Right cardiac atrium (tissue), 5 donors: ENCODE measurements at regions not wholly inside any gene's neighbourhood (a gene's known extent, or its start where the extent isn't known, plus 50 kb on each side); places are given as distances from the start of the nearest gene placed in this dataset.
A peak's percentile ranks its signal among the peaks of the same experiment; 100 is the strongest.
"Not testable (repeated sequence)": the region's sequence is repeated elsewhere in the genome, so short reads cannot be mapped to it uniquely, and the experiment has no call there.

Source experiments
- ATAC-seq, 2 donors: fragments of 200-7000 bp; cut with Tn5 transposase; one replicate each; pipeline versions ENCODE4 v1.8.0 to v1.9.1; 2020; ENCODE audit warnings: moderate library complexity in 2 of 2, mild to moderate bottlenecking in 1 of 2
- DNase-seq, 3 donors: peaks; one replicate each; pipeline ENCODE4 v3.0.0-alpha.2; 2020
- H3K27ac ChIP-seq: one replicate; pipeline ENCODE4 v1.5.1; 2013; ENCODE audit warnings: mild to moderate bottlenecking, low read length, control low read depth, moderate library complexity
- H3K27me3 ChIP-seq: one replicate; pipeline ENCODE4 v1.6.1; 2013; ENCODE audit not compliant: control insufficient read depth, insufficient read depth
- H3K4me1 ChIP-seq: one replicate; pipeline ENCODE4 v1.6.1; 2013; ENCODE audit warnings: low read length; ENCODE audit not compliant: control insufficient read depth, insufficient read depth
- H3K4me3 ChIP-seq: one replicate; pipeline ENCODE4 v1.5.1; 2013; ENCODE audit warnings: low read length, control low read depth
- H3K9me3 ChIP-seq: one replicate; pipeline ENCODE4 v1.6.1; 2013; ENCODE audit warnings: low read length; ENCODE audit not compliant: control insufficient read depth
- WGBS: extraction: QIAGEN DNeasy Blood & Tissue Kit; methylation state at CpG from one replicate; pipeline ENCODE4 v1.1.7; 2013; 5-methylcytosine and 5-hydroxymethylcytosine counted together
- intact Hi-C, 4 donors: fragments of 100-400 bp; cut with DNase I; formaldehyde crosslinking; loops; one replicate each; pipeline versions ENCODE4 v1.11.0 to v1.14.0; 2022 to 2023
- donor health status: healthy with polysubstance abuse.
- donor health status: DM: no; HTN: yes; CAD: no.
- donor health status: DM: no; HTN: no; CAD: no.
- donor health status: DM: no; HTN: yes; CAD: no; lungs with severe emphysema.
- donor health status: DM: yes; HTN: yes; CAD: no.

- 53% methylated on average over 12 of the region's 12 CpGs for WGBS
- intact Hi-C loops, result no loop called here
Measured at GRCh38 chr2:234355021-234355720, 141.7 kb downstream of the ARL4C start.

GRCh38 chr2:234352270-234352669 lies 144.6 kb downstream of the ARL4C start:
- Histone ChIP-seq H3K4me3 (no peak overlapping the region), H3K27ac (no peak overlapping the region), H3K4me1 (peaks cover 1% of the 10 kb centered on the region), H3K27me3 (no peaks in the 10 kb centered on the region), H3K9me3 (no peaks in the 10 kb centered on the region)
- WGBS, result 92% methylated on average over 7 of the region's 7 CpGs
- intact Hi-C loops, result no loop called here
- ATAC-seq (no peak), DNase-seq (no peak)

More at GRCh38 chr2:234355021-234355720, 141.7 kb downstream of the ARL4C start:
- Histone ChIP-seq H3K27ac (no peak overlapping the region), H3K27me3 (no peaks in the 10 kb centered on the region), H3K9me3 (no peaks in the 10 kb centered on the region), H3K4me1 (no peaks in the 10 kb centered on the region), H3K4me3 (no peak overlapping the region)
- DNase-seq, result no peak
- ATAC-seq, result no peak

- intact Hi-C loops, ATAC-seq, H3K4me1 ChIP-seq, H3K27ac ChIP-seq, H3K27me3 ChIP-seq, H3K9me3 ChIP-seq, H3K4me3 ChIP-seq, DNase-seq: not testable (repeated sequence)
- 90% methylated on average over 10 of the region's 10 CpGs for WGBS
Measured at GRCh38 chr2:234351866-234352265, 145.0 kb downstream of the ARL4C start.

- Histone ChIP-seq H3K27me3 (no peaks in the 10 kb centered on the region), H3K4me3 (no peak overlapping the region), H3K4me1 (peaks cover 1% of the 10 kb centered on the region), H3K27ac (no peak overlapping the region), H3K9me3 (no peaks in the 10 kb centered on the region)
- intact Hi-C loops, result no loop called here
- DNase-seq (no peak), ATAC-seq (no peak)
- WGBS, result 76% methylated on average over 9 of the region's 9 CpGs
Measured at GRCh38 chr2:234348081-234348480, 148.8 kb downstream of the ARL4C start.

- WGBS, result 73% methylated on average over 5 of the region's 5 CpGs
- Histone ChIP-seq H3K9me3 (no peaks in the 10 kb centered on the region), H3K27me3 (no peaks in the 10 kb centered on the region), H3K27ac (no peak overlapping the region), H3K4me1 (peaks cover 4% of the 10 kb centered on the region), H3K4me3 (no peak overlapping the region)
- DNase-seq (no peak), ATAC-seq (no peak)
- intact Hi-C loops, result no loop called here
Measured at GRCh38 chr2:234345921-234346320, 151.0 kb downstream of the ARL4C start.

GRCh38 chr2:234344012-234344411 lies 152.9 kb downstream of the ARL4C start:
- Histone ChIP-seq H3K9me3 (no peaks in the 10 kb centered on the region), H3K4me3 (no peak overlapping the region), H3K4me1 (peaks cover 4% of the 10 kb centered on the region), H3K27ac (no peak overlapping the region), H3K27me3 (no peaks in the 10 kb centered on the region)
- ATAC-seq (peak; percentile 30 to 42), DNase-seq (no peak)
- 76% methylated on average over 2 of the region's 2 CpGs for WGBS
- intact Hi-C loops, result no loop called here

GRCh38 chr2:234343372-234343771 lies 153.5 kb downstream of the ARL4C start:
- intact Hi-C loops, result no loop called here
- DNase-seq (no peak), ATAC-seq (peak; percentile 27 to 65)
- Histone ChIP-seq H3K27me3 (no peaks in the 10 kb centered on the region), H3K9me3 (no peaks in the 10 kb centered on the region), H3K27ac (no peak overlapping the region), H3K4me1 (peaks cover 4% of the 10 kb centered on the region), H3K4me3 (no peak overlapping the region)
- 46% methylated on average over 1 of the region's 1 CpG for WGBS

GRCh38 chr2:234341306-234341985 lies 155.4 kb downstream of the ARL4C start:
- H3K9me3 ChIP-seq, result no peaks in the 10 kb centered on the region
- no peak overlapping the region for H3K27ac ChIP-seq
- ATAC-seq (peak; percentile 36 to 38), DNase-seq (no peak)
- H3K27me3 ChIP-seq, result no peaks in the 10 kb centered on the region
- peaks cover 2% of the 10 kb centered on the region for H3K4me1 ChIP-seq
- WGBS, result 72% methylated on average over 11 of the region's 11 CpGs
- H3K4me3 ChIP-seq, result no peak overlapping the region
- intact Hi-C loops, result no loop called here

- H3K4me3 ChIP-seq, result no peak overlapping the region
- DNase-seq, result no peak
- H3K9me3 ChIP-seq, result no peaks in the 10 kb centered on the region
- H3K27me3 ChIP-seq, result no peaks in the 10 kb centered on the region
- intact Hi-C loops, result no loop called here
- peaks cover 2% of the 10 kb centered on the region for H3K4me1 ChIP-seq
- no peak overlapping the region for H3K27ac ChIP-seq
- ATAC-seq, result no peak
- WGBS, result 90% methylated on average over 5 of the region's 5 CpGs
Measured at GRCh38 chr2:234339501-234339900, 157.4 kb downstream of the ARL4C start.

GRCh38 chr2:234339011-234339410 lies 157.9 kb downstream of the ARL4C start:
- no peaks in the 10 kb centered on the region for H3K9me3 ChIP-seq
- WGBS, result 84% methylated on average over 2 of the region's 2 CpGs
- no peaks in the 10 kb centered on the region for H3K27me3 ChIP-seq
- no peak overlapping the region for H3K4me3 ChIP-seq
- H3K27ac ChIP-seq, result no peak overlapping the region
- H3K4me1 ChIP-seq, result peaks cover 2% of the 10 kb centered on the region
- ATAC-seq (no peak), DNase-seq (no peak)
- intact Hi-C loops, result no loop called here

- Histone ChIP-seq H3K27ac (no peak overlapping the region), H3K4me1 (no peaks in the 10 kb centered on the region)
Measured at GRCh38 chr2:234335661-234336228, 161.1 kb downstream of the ARL4C start.

More at GRCh38 chr2:234335661-234336228, 161.1 kb downstream of the ARL4C start:
- H3K4me3 ChIP-seq, result no peak overlapping the region
- ATAC-seq (peak; percentile 93 to 94), DNase-seq (peak; percentile 81 to 90 (median 88))
- no peaks in the 10 kb centered on the region for H3K9me3 ChIP-seq
- intact Hi-C loops, result no loop called here
- 14% methylated on average over 19 of the region's 19 CpGs for WGBS
- H3K27me3 ChIP-seq, result no peaks in the 10 kb centered on the region
